GM12892 (cell line): ENCODE measurements at regions not wholly inside any gene's neighbourhood (a gene's known extent, or its start where the extent isn't known, plus 50 kb on each side); places are given as distances from the start of the nearest gene placed in this dataset.

Experiments
- DNase-seq: peaks from one replicate; pipeline ENCODE4 v3.0.0; 2011; ENCODE audit not compliant: insufficient read length
- FAIRE-seq: peaks from 2 replicates; lab custom pipeline; 2011; peaks lifted over from hg19 to GRCh38; lab: Jason Lieb, UNC
- POLR2A ChIP-seq: IDR thresholded peaks from 2 replicates; pipeline ENCODE4 v1.6.1; 2011; ENCODE audit warnings: low read depth, low read length, control low read depth
- POLR2AphosphoS5 ChIP-seq: IDR thresholded peaks from 2 replicates; pipeline ENCODE4 v1.6.1; 2011; ENCODE audit warnings: low read depth, low read length, control low read depth
- TAF1 ChIP-seq: IDR thresholded peaks from 2 replicates; pipeline ENCODE4 v1.6.1; 2011; ENCODE audit warnings: low read depth, mild to moderate bottlenecking, control low read depth, low read length, borderline replicate concordance

DNA sequence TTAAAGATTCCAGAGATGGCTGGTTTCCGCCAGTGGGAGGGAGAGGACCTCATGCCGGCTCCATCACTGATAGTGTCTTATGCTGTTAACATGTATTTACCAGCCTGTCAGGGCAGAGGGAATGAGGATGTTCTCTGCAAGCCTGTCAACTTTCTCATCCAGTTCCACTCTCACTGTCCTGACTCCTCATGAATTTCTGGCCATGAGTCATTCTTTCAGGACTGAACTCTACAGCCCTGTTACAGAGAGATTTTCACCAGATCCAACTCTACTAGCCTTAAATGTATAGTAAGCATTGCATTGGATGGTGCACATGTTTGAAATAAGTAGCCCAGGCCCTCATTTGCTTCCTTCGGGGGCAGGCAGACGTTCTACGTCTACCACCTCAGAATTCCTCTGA lies 387.7 kb downstream of the TMEM135 start:
- DNase-seq = no peak
- TF ChIP-seq TAF1 (no peak), POLR2AphosphoS5 (no peak), POLR2A (no peak)
- peak; percentile 71 for FAIRE-seq

DNA sequence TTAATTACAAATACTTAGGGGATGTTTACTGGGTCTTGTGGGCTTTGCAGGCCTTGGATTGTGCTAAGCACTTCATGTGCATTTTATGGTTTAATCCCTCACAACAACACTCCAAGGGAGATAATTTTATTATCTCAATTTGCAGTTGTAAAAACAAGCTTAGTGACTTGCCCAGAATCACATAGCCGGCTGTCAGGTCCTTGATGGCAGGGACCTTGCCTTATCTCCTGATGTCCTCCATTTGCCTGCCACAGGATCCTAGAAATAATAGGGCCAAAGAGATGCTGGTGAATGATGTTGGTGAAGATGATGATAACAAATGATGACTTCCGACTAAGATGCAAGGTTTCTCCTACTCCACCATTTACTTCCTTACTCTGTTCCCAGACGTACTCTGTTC lies 385.4 kb downstream of the TMEM135 start:
- DNase-seq (no peak), FAIRE-seq (no peak)
- TF ChIP-seq TAF1 (no peak), POLR2A (no peak)

DNA sequence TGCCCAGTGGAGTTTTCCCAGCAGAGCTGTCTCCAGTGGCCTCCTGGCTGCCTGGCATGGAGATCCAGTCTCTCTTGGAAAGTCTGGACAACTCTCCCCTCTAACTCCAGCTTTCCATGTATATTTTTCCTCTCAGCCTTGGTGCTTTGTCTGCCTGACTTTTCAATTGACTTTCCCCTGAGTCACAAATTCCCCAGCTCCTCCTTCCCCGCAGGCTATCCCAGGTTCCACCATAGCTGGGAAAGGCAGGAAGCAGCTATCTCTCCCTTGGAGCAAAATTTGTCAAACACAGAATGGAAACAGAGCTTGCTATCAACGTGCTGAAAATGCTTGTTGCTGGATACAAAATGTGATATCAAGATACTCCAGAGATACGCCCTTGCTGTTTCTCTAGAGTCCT lies 384.8 kb downstream of the TMEM135 start:
- TF ChIP-seq POLR2AphosphoS5 (no peak), POLR2A (no peak), TAF1 (no peak)
- DNase-seq = no peak
- FAIRE-seq = no peak

DNA sequence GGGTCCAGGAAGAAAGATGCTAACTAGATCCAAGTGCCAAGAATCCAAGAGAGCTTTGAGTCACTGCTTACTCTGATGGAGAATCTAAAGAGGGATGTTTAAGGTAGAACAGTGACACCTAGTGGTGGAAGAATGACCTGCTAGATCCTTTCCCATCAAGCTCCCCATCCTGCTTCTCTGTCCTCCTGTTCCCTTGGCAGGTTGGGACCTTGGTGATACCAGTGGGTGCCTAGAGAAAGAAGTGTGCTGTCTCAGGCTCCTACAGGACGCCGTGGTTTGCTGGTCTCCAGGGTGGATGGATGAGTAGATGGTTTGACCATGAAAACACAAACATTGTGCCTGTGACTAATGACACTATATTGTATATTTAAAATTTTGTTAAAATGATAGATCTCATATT lies 383.7 kb downstream of the TMEM135 start:
- TF ChIP-seq POLR2AphosphoS5 (no peak), POLR2A (no peak), TAF1 (no peak)
- FAIRE-seq = peak; percentile 80
- peak; percentile 2 for DNase-seq

DNA sequence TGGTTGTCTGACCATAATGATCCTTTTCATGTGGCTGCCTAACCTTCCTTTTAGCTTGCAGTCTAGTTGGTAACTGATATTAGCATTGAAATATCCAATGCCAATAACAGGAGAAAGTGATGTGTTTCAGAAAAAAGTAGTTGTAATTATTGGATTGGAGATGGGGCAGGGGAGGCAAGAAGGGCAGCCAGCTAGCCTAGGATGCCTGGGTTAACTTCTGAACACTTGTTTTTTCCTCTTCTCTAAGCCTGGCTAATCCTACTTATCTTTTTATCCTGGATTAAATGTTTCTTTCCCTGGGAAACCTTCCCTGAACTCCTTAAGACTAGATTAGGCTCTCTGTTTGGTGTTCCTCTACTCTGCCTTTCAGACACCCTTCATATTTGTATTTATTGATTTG lies 380.2 kb downstream of the TMEM135 start:
- TF ChIP-seq POLR2A (no peak), POLR2AphosphoS5 (no peak), TAF1 (no peak)
- DNase-seq = no peak
- FAIRE-seq = no peak

DNA sequence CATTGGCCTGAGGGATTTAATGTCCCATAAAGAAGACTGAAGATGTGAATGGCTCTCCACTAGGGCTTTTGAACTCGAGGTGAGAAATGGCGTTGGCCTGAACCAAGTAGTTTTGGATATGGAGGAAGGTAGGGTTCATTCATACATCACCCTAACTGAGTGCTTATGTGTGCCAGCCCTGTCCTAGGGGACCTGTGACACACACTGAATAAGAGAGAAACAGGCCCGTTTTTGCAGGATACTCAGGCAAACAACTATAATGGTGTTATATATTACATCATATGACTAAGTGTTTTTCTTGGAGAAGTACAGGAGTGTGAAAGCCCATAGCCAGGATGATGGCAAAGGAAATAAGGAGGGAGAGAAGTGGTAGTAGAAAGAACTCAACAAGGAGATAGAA lies 368.1 kb downstream of the TMEM135 start:
- no peak for DNase-seq
- no peak for TF ChIP-seq POLR2A
- TF ChIP-seq POLR2AphosphoS5 = no peak
- no peak for FAIRE-seq

DNA sequence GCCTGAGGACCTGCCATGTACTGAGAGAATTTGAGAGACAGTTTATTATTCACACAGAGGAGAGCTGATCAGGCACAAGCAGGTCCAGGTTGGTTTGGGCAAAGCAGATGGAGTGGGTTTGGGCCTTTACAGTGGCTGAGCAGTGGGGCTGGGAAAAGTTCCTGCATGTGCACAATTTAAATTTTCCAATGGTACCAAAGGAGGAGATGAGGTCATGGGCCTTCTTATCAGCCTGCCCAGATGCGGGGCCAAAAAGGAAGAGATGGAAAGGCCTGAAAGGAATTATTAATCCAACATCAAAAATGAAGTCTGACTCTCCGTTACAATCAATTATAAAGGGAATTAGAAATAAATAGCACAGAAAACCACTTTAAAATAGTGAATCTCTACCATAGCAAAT lies 367.6 kb downstream of the TMEM135 start:
- no peak for FAIRE-seq
- TF ChIP-seq TAF1 (no peak), POLR2A (no peak), POLR2AphosphoS5 (no peak)
- no peak for DNase-seq

DNA sequence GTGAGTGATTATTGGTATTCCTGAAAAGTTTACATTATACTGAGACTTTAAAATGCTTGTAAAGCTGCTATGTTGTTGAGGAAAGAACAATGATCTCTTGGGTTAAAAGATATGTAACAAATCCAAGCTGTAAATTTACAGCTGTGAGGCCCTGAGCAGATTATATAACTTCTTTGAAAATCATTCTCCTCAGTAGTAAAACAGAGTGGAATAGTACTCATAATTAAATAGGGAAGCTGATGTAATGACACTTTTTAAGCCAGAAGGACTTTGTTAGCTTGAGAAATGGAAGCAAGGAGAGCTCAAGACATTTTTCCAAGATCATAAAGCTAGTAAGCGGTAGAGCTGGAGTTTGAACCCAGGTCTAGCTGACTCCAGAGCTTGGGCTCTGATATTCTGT lies 363.9 kb downstream of the TMEM135 start:
- DNase-seq = no peak
- no peak for TF ChIP-seq POLR2AphosphoS5
- no peak for TF ChIP-seq POLR2A
- TF ChIP-seq TAF1 = no peak
- FAIRE-seq = no peak

DNA sequence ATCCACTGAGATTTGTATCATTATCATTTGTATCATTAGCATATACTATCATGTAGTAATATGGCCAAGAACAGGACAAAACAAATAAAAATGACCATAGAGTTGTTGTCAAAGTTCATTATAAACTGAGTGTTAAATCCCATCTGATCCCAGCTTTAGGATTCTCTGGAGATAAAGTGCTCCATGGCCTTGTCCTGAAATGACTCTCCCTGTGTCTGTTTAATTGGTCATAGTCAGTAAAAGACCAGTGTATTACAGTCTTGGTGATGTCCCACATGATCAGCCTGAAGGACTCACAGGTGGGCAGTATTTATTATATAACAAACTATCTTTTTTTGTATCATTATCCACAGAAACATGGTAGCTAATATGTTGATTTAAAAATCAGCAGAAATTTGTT lies 361.6 kb downstream of the TMEM135 start:
- DNase-seq = no peak
- FAIRE-seq = no peak
- TF ChIP-seq POLR2A = no peak
- no peak for TF ChIP-seq POLR2AphosphoS5
- no peak for TF ChIP-seq TAF1

DNA sequence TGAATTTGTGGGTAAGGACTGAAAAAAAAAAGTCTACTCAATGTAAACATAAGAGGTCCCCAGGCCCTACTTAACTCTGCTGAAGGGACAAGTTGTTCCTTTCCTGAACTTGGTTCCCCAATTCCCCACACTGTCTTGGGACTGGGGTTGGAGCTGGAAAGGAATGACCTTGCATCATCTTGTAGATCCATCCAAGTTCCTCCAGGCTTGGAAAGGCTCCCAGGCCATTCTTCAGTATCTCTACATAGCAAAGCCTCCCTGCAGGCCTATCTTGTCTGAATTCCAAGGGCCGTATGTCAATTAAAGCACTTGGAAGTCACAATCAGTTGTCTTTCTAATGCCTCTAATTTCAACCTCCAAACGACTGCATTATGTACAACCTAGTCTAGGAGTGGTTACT lies 361.2 kb downstream of the TMEM135 start:
- FAIRE-seq = no peak
- TF ChIP-seq TAF1 (no peak), POLR2A (no peak), POLR2AphosphoS5 (no peak)
- no peak for DNase-seq

DNA sequence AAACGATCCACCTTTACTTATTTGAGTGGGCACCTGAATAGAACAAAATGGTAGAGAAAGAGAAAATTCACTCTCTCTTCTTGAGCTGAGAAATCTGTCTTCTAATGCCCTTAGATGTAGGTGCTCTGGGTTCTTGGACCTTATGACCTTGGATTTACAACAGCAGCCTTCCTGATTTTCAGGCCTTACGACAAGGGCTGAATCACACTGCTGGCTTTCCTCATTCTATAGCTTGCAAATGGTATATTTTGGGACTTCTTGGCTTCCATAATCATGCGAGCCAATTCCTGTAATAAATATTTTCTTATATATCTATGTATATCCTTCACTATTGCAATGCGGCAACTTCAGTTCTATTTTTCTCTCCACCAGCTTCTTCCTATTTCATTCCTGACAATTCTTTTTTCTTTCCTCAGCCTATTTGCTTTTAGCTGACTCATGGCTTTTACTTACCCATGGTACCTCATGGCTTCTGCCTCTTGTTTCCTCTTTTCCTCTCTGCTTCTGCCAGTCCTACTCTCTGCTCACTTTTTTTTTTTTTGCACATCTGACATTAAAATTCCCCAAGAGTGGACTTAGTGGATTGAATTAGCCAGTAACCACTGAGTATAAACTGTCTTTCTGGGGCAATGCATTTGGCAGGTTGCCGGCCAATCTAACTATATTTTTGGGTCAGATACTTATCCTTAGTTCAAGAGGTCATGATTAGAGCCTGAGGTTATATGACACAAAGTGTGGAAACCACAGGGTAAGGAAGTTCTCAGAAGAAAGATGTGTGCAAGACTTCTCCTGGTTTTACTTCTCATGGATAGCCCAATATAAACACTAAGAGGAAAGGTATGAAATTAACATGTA lies 359.5 kb downstream of the TMEM135 start:
- FAIRE-seq = no peak
- TF ChIP-seq POLR2AphosphoS5 = no peak
- no peak for TF ChIP-seq POLR2A
- TF ChIP-seq TAF1 = no peak

DNA sequence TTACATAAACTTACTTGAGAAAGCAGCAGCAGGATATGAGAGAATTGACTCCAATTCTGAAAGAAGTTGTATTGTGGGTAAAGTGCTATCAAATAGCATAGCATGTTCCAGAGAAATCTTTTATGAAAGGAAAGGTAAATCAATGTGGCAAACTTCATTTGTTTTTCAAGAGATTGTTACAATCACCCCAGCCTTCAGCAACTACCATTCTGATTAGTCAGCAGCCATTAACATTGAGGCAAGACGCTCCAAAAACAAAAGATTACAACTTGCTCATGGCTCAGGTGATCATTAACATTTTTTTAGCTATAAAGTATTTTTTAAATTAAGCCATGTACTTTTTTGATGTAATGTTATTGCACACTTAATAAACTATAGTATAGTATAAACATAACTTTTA lies 357.2 kb downstream of the TMEM135 start:
- DNase-seq (no peak), FAIRE-seq (no peak)
- no peak for TF ChIP-seq POLR2AphosphoS5
- no peak for TF ChIP-seq TAF1
- no peak for TF ChIP-seq POLR2A

More for the DNA sequence above, 359.5 kb downstream of the TMEM135 start:
- no peak for DNase-seq

DNA sequence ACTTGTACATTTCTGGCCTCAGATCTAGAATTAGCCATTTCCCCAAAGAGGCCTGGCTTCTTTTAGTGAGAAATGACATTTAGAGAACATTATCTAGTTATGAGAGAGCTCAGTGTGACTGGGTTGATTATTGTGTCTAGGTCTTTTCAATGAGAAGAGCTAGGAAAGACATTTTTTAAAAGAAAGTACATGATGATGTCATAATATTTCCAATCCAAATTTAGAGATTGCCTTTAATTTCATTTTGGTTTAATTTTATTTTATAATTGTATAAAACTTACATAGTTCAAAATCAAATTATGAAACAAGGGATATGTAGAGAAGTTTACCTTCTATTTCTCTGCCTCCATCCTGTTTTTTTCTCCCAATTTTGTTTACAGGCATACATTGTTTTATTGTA lies 354.9 kb downstream of the TMEM135 start:
- no peak for FAIRE-seq
- no peak for DNase-seq
- no peak for TF ChIP-seq TAF1
- TF ChIP-seq POLR2A = no peak
- TF ChIP-seq POLR2AphosphoS5 = no peak
